K562 (cell line): ENCODE measurements at regions not wholly inside any gene's neighbourhood (a gene's known extent, or its start where the extent isn't known, plus 50 kb on each side); places are given as distances from the start of the nearest gene placed in this dataset.

Experiments
- ATAC-seq: fragments of 200-7000 bp; cut with Tn5 transposase; 3 replicates; pipeline ENCODE4 v1.9.1; 2020; ENCODE audit warnings: moderate library complexity
- BruUV-seq: library from RNA; stranded (reverse); fragments of 400-500 nt; replicated peaks from 2 replicates; lab custom pipeline; 2021; lab: Mats Ljungman, UMichigan
- CTCF ChIA-PET: fragments of 300-600 bp; formaldehyde crosslinking; extraction: SDS; loops from one replicate; lab custom pipeline; 2021; ENCODE audit warnings: low intra/inter-chr PET ratio; lab: Yijun Ruan, JAX
- POLR2A ChIA-PET: fragments of 300-600, 350-650 bp; sonication (Branson Sonifier 250); formaldehyde crosslinking; extraction: SDS; loops from one replicate; lab custom pipeline; 2021; ENCODE audit warnings: antibody characterized with exemption, inconsistent platforms; lab: Yijun Ruan, JAX
- DNase-seq, 4 experiments: peaks; one replicate each; pipeline versions ENCODE4 v3.0.0 to v3.0.0-alpha.2; 2011 to 2018; ENCODE audit warnings: low spot score in 3 of 4, mixed read lengths in 3 of 4; ENCODE audit errors: extremely low read depth in 1 of 4
- FAIRE-seq: peaks from 2 replicates; lab custom pipeline; 2011; peaks lifted over from hg19 to GRCh38; lab: Jason Lieb, UNC
- H2AFZ ChIP-seq: 2 replicates; pipeline ENCODE4 v1.6.0; 2011; ENCODE audit warnings: low read depth, low read length, control low read depth, inconsistent platforms
- H3K27ac ChIP-seq: fragments of 200-600 bp; 3 replicates; pipeline ENCODE4 v1.8.0; 2011; ENCODE audit warnings: low read depth, mild to moderate bottlenecking, control low read depth, inconsistent platforms, low read length, moderate library complexity, mixed read lengths; ENCODE audit errors: extremely low read depth
- H3K27me3 ChIP-seq, 2 experiments: fragments of 300-600 bp in 1 of 2; 2 replicates in 1 of 2; 3 replicates in 1 of 2; pipeline versions ENCODE4 v1.6.0 to v1.8.0; 2011; ENCODE audit warnings: inconsistent platforms in 2 of 2, low read length in 2 of 2, mild to moderate bottlenecking in 1 of 2, mixed read lengths in 1 of 2, moderate library complexity in 1 of 2; ENCODE audit not compliant: control insufficient read depth in 2 of 2, insufficient read depth in 2 of 2
- H3K36me3 ChIP-seq: fragments of 300-600 bp; 3 replicates; pipeline ENCODE4 v1.8.0; 2011; ENCODE audit warnings: mild to moderate bottlenecking, low read length, inconsistent platforms; ENCODE audit not compliant: control insufficient read depth, insufficient read depth
- H3K4me1 ChIP-seq, 2 experiments: fragments of 200-600 bp in 1 of 2; replicated peaks in 1 of 2; 2 replicates in 1 of 2; 3 replicates in 1 of 2; pipeline versions ENCODE4 v1.5.1 to v1.8.0; 2011; ENCODE audit warnings: inconsistent platforms in 2 of 2, low read length in 2 of 2, mild to moderate bottlenecking in 1 of 2, mixed read lengths in 1 of 2, moderate library complexity in 1 of 2; ENCODE audit not compliant: control insufficient read depth in 2 of 2, insufficient read depth in 2 of 2
- H3K4me2 ChIP-seq: 2 replicates; pipeline ENCODE4 v1.6.1; 2011; ENCODE audit warnings: low read length, control low read depth, inconsistent platforms, mixed read lengths; ENCODE audit not compliant: insufficient read depth
- H3K4me3 ChIP-seq: fragments of 200-600 bp; sonication (generic), shearing (Covaris generic); 2 replicates; pipeline ENCODE4 v1.5.1; 2016; ENCODE audit warnings: control low read depth, inconsistent platforms
- H3K79me2 ChIP-seq: fragments of 200-600 bp; 3 replicates; pipeline ENCODE4 v1.8.0; 2011; ENCODE audit warnings: low read length, inconsistent platforms; ENCODE audit not compliant: control insufficient read depth, insufficient read depth
- H3K9ac ChIP-seq, 2 experiments: 2 replicates each; pipeline versions ENCODE4 v1.6.0 to v1.6.1; 2011; ENCODE audit warnings: low read depth in 2 of 2, low read length in 2 of 2, control low read depth in 1 of 2, inconsistent platforms in 1 of 2, mild to moderate bottlenecking in 1 of 2, mixed read lengths in 1 of 2; ENCODE audit not compliant: insufficient read depth in 1 of 2
- H3K9me1 ChIP-seq: one replicate; pipeline ENCODE4 v1.6.0; 2011; ENCODE audit warnings: inconsistent platforms, mild to moderate bottlenecking, low read length, moderate library complexity; ENCODE audit not compliant: control insufficient read depth, insufficient read depth
- H3K9me3 ChIP-seq: replicated peaks from 2 replicates; pipeline ENCODE4 v1.5.1; 2011; ENCODE audit warnings: low read depth, low read length, inconsistent platforms; ENCODE audit not compliant: control insufficient read depth, insufficient read depth
- H4K20me1 ChIP-seq: replicated peaks from 2 replicates; pipeline ENCODE4 v1.6.1; 2011; ENCODE audit warnings: low read length, inconsistent platforms, mixed read lengths; ENCODE audit not compliant: control insufficient read depth, insufficient read depth
- DNMT1 ChIP-seq: fragments of 450-650 bp; IDR thresholded peaks from 2 replicates; pipeline ENCODE4 v1.6.1; 2016; ENCODE audit warnings: antibody characterized with exemption, mild to moderate bottlenecking
- HMG20A ChIP-seq: fragments of 450-650 bp; formaldehyde crosslinking; conservative IDR thresholded peaks from 2 replicates; pipeline ENCODE4 v1.4.0; 2020; ENCODE audit warnings: mild to moderate bottlenecking, mixed read lengths
- LCOR ChIP-seq: sonication (generic); formaldehyde crosslinking; IDR thresholded peaks from 2 replicates; pipeline ENCODE4 v1.8.0; 2022; ENCODE audit warnings: mild to moderate bottlenecking, missing genetic modification reagents
- MEF2D ChIP-seq: conservative IDR thresholded peaks from 2 replicates; pipeline ENCODE4 v1.6.1; 2016; ENCODE audit warnings: low read depth, missing genetic modification characterization, missing compliant biosample characterization
- RERE ChIP-seq: sonication (generic); formaldehyde crosslinking; IDR thresholded peaks from 2 replicates; pipeline ENCODE4 v1.8.0; 2023; ENCODE audit warnings: missing genetic modification reagents, mild to moderate bottlenecking, borderline replicate concordance
- ZNF76 ChIP-seq: fragments of 250-450 bp; sonication (Bioruptor Pico); IDR thresholded peaks from 2 replicates; pipeline ENCODE4 v1.4.0; 2020; ENCODE audit warnings: mild to moderate bottlenecking, moderate library complexity, borderline replicate concordance
- in situ Hi-C: fragments of 300-500 bp; cut with MboI; formaldehyde crosslinking; loops from 4 replicates; pipeline ENCODE4 v1.15.0; 2018; ENCODE audit warnings: inconsistent platforms, mixed read lengths
- intact Hi-C: fragments of 100-400 bp; cut with micrococcal nuclease; formaldehyde crosslinking; loops from 2 replicates; pipeline ENCODE4 v1.14.2; 2022
- TF ChIP-seq, protein P1 (sequence below): sonication (generic); formaldehyde crosslinking; IDR thresholded peaks from 2 replicates; pipeline ENCODE4 v1.8.1; 2023; ENCODE audit warnings: missing genetic modification reagents, mild to moderate bottlenecking, borderline replicate concordance

DNA sequence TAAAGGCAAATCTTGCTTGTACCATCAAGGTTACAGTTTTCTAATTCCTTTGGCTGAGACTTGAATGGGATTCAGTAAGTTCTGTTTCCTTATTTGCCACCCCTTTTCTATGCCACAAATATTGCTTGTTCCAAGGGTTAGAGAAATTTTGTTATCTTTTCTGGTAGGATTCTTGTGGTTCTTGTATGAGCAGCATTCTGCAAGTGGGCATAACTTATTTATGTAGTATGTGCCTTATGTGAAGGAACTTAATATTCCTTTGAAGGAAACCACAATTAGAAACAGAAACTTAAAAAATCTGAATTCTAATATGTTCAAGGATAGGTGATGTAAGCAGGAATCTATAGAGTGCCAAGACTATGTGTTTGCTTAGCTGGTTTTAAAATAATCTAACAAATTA is 53.1 kb upstream of the TSPAN5 start:
- no peak overlapping the region for H2AFZ ChIP-seq
- ATAC-seq (no peak), FAIRE-seq (no peak), DNase-seq (no peak)
- no peak overlapping the region for H3K27ac ChIP-seq
- POLR2A ChIA-PET: no interaction called here
- H3K9ac ChIP-seq: no peak overlapping the region
- H3K79me2 ChIP-seq: no peaks in the 10 kb centered on the region
- no peaks in the 10 kb centered on the region for H3K9me3 ChIP-seq
- H3K27me3 ChIP-seq: no peaks in the 10 kb centered on the region
- no TSS peak for BruUV-seq
- no peaks in the 10 kb centered on the region for H3K36me3 ChIP-seq
- intact Hi-C loops (no loop called here), in situ Hi-C loops (no loop called here)
- no peaks in the 10 kb centered on the region for H3K9me1 ChIP-seq
- no peaks in the 10 kb centered on the region for H4K20me1 ChIP-seq
- H3K4me2 ChIP-seq: no peak overlapping the region
- H3K4me3 ChIP-seq: no peak overlapping the region
- no peaks in the 10 kb centered on the region for H3K4me1 ChIP-seq
- CTCF ChIA-PET: no interaction called here
- no peak for TF ChIP-seq LCOR
- no peak for TF ChIP-seq HMG20A
- no peak for TF ChIP-seq RERE (CRISPR knock-in tag)
- no peak for TF ChIP-seq ZNF76 (CRISPR knock-in tag)
- TF ChIP-seq, protein P1, sequence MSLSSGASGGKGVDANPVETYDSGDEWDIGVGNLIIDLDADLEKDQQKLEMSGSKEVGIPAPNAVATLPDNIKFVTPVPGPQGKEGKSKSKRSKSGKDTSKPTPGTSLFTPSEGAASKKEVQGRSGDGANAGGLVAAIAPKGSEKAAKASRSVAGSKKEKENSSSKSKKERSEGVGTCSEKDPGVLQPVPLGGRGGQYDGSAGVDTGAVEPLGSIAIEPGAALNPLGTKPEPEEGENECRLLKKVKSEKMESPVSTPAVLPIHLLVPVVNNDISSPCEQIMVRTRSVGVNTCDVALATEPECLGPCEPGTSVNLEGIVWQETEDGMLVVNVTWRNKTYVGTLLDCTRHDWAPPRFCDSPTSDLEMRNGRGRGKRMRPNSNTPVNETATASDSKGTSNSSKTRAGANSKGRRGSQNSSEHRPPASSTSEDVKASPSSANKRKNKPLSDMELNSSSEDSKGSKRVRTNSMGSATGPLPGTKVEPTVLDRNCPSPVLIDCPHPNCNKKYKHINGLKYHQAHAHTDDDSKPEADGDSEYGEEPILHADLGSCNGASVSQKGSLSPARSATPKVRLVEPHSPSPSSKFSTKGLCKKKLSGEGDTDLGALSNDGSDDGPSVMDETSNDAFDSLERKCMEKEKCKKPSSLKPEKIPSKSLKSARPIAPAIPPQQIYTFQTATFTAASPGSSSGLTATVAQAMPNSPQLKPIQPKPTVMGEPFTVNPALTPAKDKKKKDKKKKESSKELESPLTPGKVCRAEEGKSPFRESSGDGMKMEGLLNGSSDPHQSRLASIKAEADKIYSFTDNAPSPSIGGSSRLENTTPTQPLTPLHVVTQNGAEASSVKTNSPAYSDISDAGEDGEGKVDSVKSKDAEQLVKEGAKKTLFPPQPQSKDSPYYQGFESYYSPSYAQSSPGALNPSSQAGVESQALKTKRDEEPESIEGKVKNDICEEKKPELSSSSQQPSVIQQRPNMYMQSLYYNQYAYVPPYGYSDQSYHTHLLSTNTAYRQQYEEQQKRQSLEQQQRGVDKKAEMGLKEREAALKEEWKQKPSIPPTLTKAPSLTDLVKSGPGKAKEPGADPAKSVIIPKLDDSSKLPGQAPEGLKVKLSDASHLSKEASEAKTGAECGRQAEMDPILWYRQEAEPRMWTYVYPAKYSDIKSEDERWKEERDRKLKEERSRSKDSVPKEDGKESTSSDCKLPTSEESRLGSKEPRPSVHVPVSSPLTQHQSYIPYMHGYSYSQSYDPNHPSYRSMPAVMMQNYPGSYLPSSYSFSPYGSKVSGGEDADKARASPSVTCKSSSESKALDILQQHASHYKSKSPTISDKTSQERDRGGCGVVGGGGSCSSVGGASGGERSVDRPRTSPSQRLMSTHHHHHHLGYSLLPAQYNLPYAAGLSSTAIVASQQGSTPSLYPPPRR (CRISPR knock-in tag): no peak
- no peak for TF ChIP-seq DNMT1
- no peak for TF ChIP-seq MEF2D (tag)
